A549 (cell line): ENCODE measurements at regions not wholly inside any gene's neighbourhood (a gene's known extent, or its start where the extent isn't known, plus 50 kb on each side); places are given as distances from the start of the nearest gene placed in this dataset.
"Not testable (repeated sequence)": the region's sequence is repeated elsewhere in the genome, so short reads cannot be mapped to it uniquely, and the experiment has no call there.

Source experiments
- ATAC-seq, 2 experiments: fragments of 200-7000 bp in 1 of 2; fragments of >200 bp in 1 of 2; cut with Nextera tagmentation in 1 of 2; cut with Tn5 transposase in 1 of 2; 3 replicates each; pipeline versions ENCODE4 v1.8.0 to v1.9.1; 2018 to 2020; ENCODE audit warnings: mild to moderate bottlenecking in 1 of 2, moderate library complexity in 1 of 2
- CTCF ChIA-PET: fragments of 300-600 bp; sonication (Branson Sonifier 250); formaldehyde crosslinking; extraction: SDS; loops from one replicate; lab custom pipeline; 2021; ENCODE audit warnings: antibody characterized with exemption, inconsistent platforms; lab: Yijun Ruan, JAX
- POLR2A ChIA-PET: fragments of 350-600 bp; formaldehyde crosslinking; extraction: SDS; loops from one replicate; lab custom pipeline; 2021; ENCODE audit warnings: antibody characterized with exemption, inconsistent platforms; lab: Yijun Ruan, JAX
- DNase-seq, 2 experiments: peaks; one replicate each; pipeline versions ENCODE4 v3.0.0 to v3.0.0-alpha.2; 2011 to 2016; ENCODE audit warnings: low read depth in 1 of 2, low spot score in 1 of 2
- FAIRE-seq: peaks from 2 replicates; lab custom pipeline; 2011; peaks lifted over from hg19 to GRCh38; lab: Jason Lieb, UNC
- H3K27ac ChIP-seq, 2 experiments: fragments of >200 bp; sonication (Bioruptor Twin); formaldehyde crosslinking; 3 replicates each; pipeline ENCODE4 v1.5.1; 2016 to 2017
- H3K4me1 ChIP-seq: fragments of >200 bp; sonication (Bioruptor Twin); formaldehyde crosslinking; 3 replicates; pipeline ENCODE4 v1.6.1; 2016
- H3K4me2 ChIP-seq: fragments of >200 bp; sonication (Bioruptor Twin); formaldehyde crosslinking; 3 replicates; pipeline ENCODE4 v1.6.1; 2016
- H3K4me3 ChIP-seq: fragments of >200 bp; sonication (Bioruptor Twin); formaldehyde crosslinking; 3 replicates; pipeline ENCODE4 v1.5.1; 2016
- H3K9me3 ChIP-seq: fragments of >200 bp; sonication (Bioruptor Twin); formaldehyde crosslinking; 3 replicates; pipeline ENCODE4 v1.6.1; 2016
- BHLHE40 ChIP-seq: IDR thresholded peaks from 2 replicates; pipeline ENCODE4 v1.6.1; 2012; ENCODE audit warnings: low read depth, low read length, inconsistent platforms
- CBX2 ChIP-seq: fragments of 200-600 bp; sonication (generic); IDR thresholded peaks from 2 replicates; pipeline ENCODE4 v1.6.1; 2016; ENCODE audit warnings: low read depth, mild to moderate bottlenecking, borderline replicate concordance
- CHD2 ChIP-seq: fragments of 150-350 bp; IDR thresholded peaks from 2 replicates; pipeline ENCODE4 v1.6.1; 2014; ENCODE audit warnings: low read length; ENCODE audit not compliant: partially characterized antibody
- EP300 ChIP-seq, 2 experiments: fragments of >200 bp; sonication (Bioruptor Twin); formaldehyde crosslinking; IDR thresholded peaks; 2 replicates in 1 of 2; 3 replicates in 1 of 2; pipeline ENCODE4 v1.6.1; 2016 to 2017
- ESRRA ChIP-seq: fragments of 150-350 bp; IDR thresholded peaks from 2 replicates; pipeline ENCODE4 v1.6.1; 2014; ENCODE audit warnings: mild to moderate bottlenecking, low read length, borderline replicate concordance
- FOSL2 ChIP-seq, 2 experiments: fragments of 450-650 bp in 1 of 2; fragments of >200 bp in 1 of 2; sonication (Bioruptor Twin) in 1 of 2; formaldehyde crosslinking; IDR thresholded peaks; 2 replicates each; pipeline versions ENCODE4 v1.5.0 to v1.6.1; 2016 to 2020; ENCODE audit warnings: mild to moderate bottlenecking in 1 of 2, moderate library complexity in 1 of 2
- HDAC2 ChIP-seq: fragments of 200-600 bp; sonication (generic); IDR thresholded peaks from 2 replicates; pipeline ENCODE4 v1.6.1; 2016
- HEYL ChIP-seq: fragments of 250-450 bp; sonication (Bioruptor Pico); IDR thresholded peaks from 2 replicates; pipeline ENCODE4 v1.8.0; 2021; ENCODE audit warnings: mild to moderate bottlenecking, moderate library complexity
- HOXB13 ChIP-seq: fragments of 250-450 bp; sonication (Bioruptor Pico); IDR thresholded peaks from 2 replicates; pipeline ENCODE4 v1.5.0; 2020; ENCODE audit warnings: low read depth, mild to moderate bottlenecking, moderate library complexity
- JUNB ChIP-seq: fragments of >200 bp; sonication (Bioruptor Twin); formaldehyde crosslinking; IDR thresholded peaks from 2 replicates; pipeline ENCODE4 v1.6.1; 2016
- NPAS2 ChIP-seq: fragments of 250-450 bp; sonication (Bioruptor Pico); IDR thresholded peaks from 2 replicates; pipeline ENCODE4 v1.8.0; 2022; ENCODE audit warnings: mild to moderate bottlenecking, moderate library complexity, borderline replicate concordance
- NR3C1 ChIP-seq: fragments of >200 bp; sonication (Bioruptor Twin); formaldehyde crosslinking; IDR thresholded peaks from 3 replicates; pipeline ENCODE4 v1.6.1; 2017
- PHF8 ChIP-seq: fragments of 200-600 bp; sonication (generic); IDR thresholded peaks from 2 replicates; pipeline ENCODE4 v1.6.1; 2016; ENCODE audit warnings: low read depth, mild to moderate bottlenecking, antibody characterized with exemption, moderate library complexity, borderline replicate concordance
- RAD21 ChIP-seq, 2 experiments: fragments of >200 bp in 1 of 2; sonication (Bioruptor Twin) in 1 of 2; formaldehyde crosslinking in 1 of 2; IDR thresholded peaks in 1 of 2; conservative IDR thresholded peaks in 1 of 2; 2 replicates in 1 of 2; 3 replicates in 1 of 2; pipeline ENCODE4 v1.6.1; 2012 to 2018; ENCODE audit warnings: inconsistent platforms in 1 of 2
- RARB ChIP-seq: fragments of 250-450 bp; sonication (Bioruptor Pico); IDR thresholded peaks from 2 replicates; pipeline ENCODE4 v1.8.0; 2021; ENCODE audit warnings: mild to moderate bottlenecking, moderate library complexity
- RFX5 ChIP-seq: fragments of 450-650 bp; IDR thresholded peaks from 2 replicates; pipeline ENCODE4 v1.7.1; 2014; ENCODE audit warnings: antibody characterized with exemption, mild to moderate bottlenecking, moderate library complexity
- RNF2 ChIP-seq: fragments of 200-600 bp; sonication (generic); IDR thresholded peaks from 2 replicates; pipeline ENCODE4 v1.6.1; 2016; ENCODE audit warnings: low read depth, mild to moderate bottlenecking, antibody characterized with exemption, moderate library complexity, borderline replicate concordance
- SMC3 ChIP-seq: fragments of >200 bp; sonication (Bioruptor Twin); formaldehyde crosslinking; IDR thresholded peaks from 3 replicates; pipeline ENCODE4 v1.6.1; 2018; ENCODE audit warnings: inconsistent platforms
- SREBF2 ChIP-seq: fragments of 450-650 bp; IDR thresholded peaks from 2 replicates; pipeline ENCODE4 v1.6.1; 2014; ENCODE audit warnings: mild to moderate bottlenecking, moderate library complexity
- ZNF302 ChIP-seq: fragments of 250-450 bp; sonication (Bioruptor Pico); IDR thresholded peaks from 2 replicates; pipeline ENCODE4 v1.9.0; 2021; ENCODE audit warnings: inconsistent platforms, mild to moderate bottlenecking, moderate library complexity
- WGBS: methylation state at CpG from one replicate; pipeline ENCODE4 v1.1.6; 2017; ENCODE audit errors: missing lambda C conversion rate; 5-methylcytosine and 5-hydroxymethylcytosine counted together
- TF ChIP-seq, protein P1 (sequence below): IDR thresholded peaks from 2 replicates; pipeline ENCODE4 v1.6.1; 2012
- TF ChIP-seq, protein P2 (sequence below): IDR thresholded peaks from 2 replicates; pipeline ENCODE4 v1.6.1; 2012; ENCODE audit warnings: low read depth, borderline replicate concordance
- TF ChIP-seq, protein P3 (sequence below): fragments of >200 bp; sonication (Bioruptor Twin); formaldehyde crosslinking; IDR thresholded peaks from 2 replicates; pipeline ENCODE4 v1.6.1; 2016
- TF ChIP-seq, protein P4 (sequence below): IDR thresholded peaks from 2 replicates; pipeline ENCODE4 v1.6.1; 2012

DNA sequence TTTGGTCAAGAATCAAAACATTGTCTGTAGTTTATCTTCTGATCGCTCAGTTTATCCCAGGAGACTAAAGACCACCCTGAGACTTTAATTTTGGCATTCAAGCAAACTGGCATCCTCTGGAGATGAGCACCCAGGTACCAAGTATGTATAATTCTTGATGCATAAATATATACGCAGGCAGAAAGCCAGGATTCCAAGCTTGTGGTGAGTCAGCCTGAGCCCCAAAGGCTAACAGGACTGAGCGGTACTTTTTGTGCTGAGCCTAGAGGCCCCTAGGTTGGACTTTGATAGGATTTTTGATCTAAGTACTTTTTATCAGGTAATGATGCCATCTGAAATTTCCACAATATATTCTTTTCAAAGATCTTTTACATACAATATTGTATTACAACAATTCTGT is 301.3 kb downstream of the TFAP2B start:
- H3K27ac ChIP-seq, result no peak overlapping the region
- H3K4me3 ChIP-seq, result no peak overlapping the region
- POLR2A ChIA-PET, result no interaction called here
- 42% methylated on average over 3 of the region's 3 CpGs for WGBS
- ATAC-seq (no peak), DNase-seq (no peak)
- no peaks in the 10 kb centered on the region for H3K9me3 ChIP-seq
- TF ChIP-seq SMC3 (no peak), HOXB13 (no peak), NR3C1 (no peak), RFX5 (no peak), RNF2 (no peak), CBX2 (no peak), SREBF2 (no peak), NPAS2 (CRISPR knock-in tag) (no peak), ZNF302 (CRISPR knock-in tag) (no peak), RARB (no peak), RAD21 (conservative IDR thresholded peaks at IDR 0.05 in 1 of 2, IDR thresholded peaks at IDR 0.05 in 1 of 2) (no peak), JUNB (no peak)
- TF ChIP-seq, protein P1, sequence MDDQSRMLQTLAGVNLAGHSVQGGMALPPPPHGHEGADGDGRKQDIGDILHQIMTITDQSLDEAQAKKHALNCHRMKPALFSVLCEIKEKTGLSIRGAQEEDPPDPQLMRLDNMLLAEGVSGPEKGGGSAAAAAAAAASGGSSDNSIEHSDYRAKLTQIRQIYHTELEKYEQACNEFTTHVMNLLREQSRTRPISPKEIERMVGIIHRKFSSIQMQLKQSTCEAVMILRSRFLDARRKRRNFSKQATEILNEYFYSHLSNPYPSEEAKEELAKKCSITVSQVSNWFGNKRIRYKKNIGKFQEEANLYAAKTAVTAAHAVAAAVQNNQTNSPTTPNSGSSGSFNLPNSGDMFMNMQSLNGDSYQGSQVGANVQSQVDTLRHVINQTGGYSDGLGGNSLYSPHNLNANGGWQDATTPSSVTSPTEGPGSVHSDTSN, result no peak
- TF ChIP-seq, protein P2, sequence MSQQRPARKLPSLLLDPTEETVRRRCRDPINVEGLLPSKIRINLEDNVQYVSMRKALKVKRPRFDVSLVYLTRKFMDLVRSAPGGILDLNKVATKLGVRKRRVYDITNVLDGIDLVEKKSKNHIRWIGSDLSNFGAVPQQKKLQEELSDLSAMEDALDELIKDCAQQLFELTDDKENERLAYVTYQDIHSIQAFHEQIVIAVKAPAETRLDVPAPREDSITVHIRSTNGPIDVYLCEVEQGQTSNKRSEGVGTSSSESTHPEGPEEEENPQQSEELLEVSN, result no peak
- TF ChIP-seq, protein P3, sequence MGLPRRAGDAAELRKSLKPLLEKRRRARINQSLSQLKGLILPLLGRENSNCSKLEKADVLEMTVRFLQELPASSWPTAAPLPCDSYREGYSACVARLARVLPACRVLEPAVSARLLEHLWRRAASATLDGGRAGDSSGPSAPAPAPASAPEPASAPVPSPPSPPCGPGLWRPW, result no peak
- TF ChIP-seq, protein P4, sequence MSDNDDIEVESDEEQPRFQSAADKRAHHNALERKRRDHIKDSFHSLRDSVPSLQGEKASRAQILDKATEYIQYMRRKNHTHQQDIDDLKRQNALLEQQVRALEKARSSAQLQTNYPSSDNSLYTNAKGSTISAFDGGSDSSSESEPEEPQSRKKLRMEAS, result no peak
- TF ChIP-seq, all 56 proteins: peak for 0
- H3K4me1 ChIP-seq, result no peaks in the 10 kb centered on the region
- CTCF ChIA-PET, result no interaction called here
- no peak overlapping the region for H3K4me2 ChIP-seq
- no peak for FAIRE-seq

DNA sequence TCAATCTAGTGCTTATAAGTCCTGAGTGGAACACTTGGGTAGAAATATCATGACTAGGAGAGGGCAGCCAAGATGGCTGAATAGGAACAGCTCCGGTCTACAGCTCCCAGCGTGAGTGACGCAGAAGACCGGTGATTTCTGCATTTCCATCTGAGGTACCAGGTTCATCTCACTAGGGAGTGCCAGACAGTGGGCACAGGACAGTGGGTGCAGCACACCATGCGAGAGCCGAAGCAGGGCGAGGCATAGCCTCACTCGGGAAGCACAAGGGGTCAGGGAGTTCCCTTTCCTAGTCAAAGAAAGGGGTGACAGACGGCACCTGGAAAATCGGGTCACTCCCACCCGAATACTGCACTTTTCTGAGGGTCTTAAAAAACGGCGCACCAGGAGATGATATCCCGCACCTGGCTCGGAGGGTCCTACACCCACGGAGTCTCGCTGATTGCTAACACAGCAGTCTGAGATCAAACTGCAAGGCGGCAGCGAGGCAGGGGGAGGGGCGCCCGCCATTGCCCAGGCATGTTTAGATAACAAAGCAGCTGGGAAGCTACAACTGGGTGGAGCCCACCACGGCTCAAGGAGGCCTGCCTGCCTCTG is 302.8 kb downstream of the TFAP2B start:
- H3K4me1 ChIP-seq, POLR2A ChIA-PET: not testable (repeated sequence)
- 59% methylated on average over 15 of the region's 22 CpGs for WGBS

DNA sequence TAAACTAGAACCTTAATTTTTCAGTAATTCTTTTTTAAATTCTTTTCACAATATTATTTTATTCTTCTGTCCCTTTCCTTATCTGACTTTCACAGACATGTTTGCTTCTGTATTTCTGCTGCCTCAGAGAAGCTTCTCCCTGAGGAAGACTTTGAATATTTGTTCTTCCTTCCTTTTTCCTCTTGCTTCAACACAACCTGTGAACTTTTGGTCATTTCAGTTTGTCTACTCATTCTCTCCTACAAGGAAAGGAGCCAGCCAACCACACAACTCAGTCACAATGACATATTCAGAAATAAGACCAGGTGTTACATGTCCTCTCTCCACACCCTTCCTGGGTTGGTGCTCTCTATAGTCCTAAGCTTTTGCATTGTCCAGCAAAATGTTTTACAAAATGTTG is 310.4 kb downstream of the TFAP2B start:
- Histone ChIP-seq H3K9me3 (no peaks in the 10 kb centered on the region), H3K4me1 (no peaks in the 10 kb centered on the region), H3K4me3 (no peak overlapping the region), H3K4me2 (no peak overlapping the region), H3K27ac (no peak overlapping the region)
- DNase-seq (no peak), ATAC-seq (no peak), FAIRE-seq (no peak)
- CTCF ChIA-PET, result no interaction called here
- TF ChIP-seq BHLHE40, result no peak
- TF ChIP-seq PHF8, result no peak
- no peak for TF ChIP-seq EP300 (IDR thresholded peaks at IDR 0.05)
- no peak for TF ChIP-seq HEYL (CRISPR knock-in tag)
- TF ChIP-seq FOSL2 (IDR thresholded peaks at IDR 0.05), result no peak
- TF ChIP-seq FOSL2 (CRISPR knock-in tag; IDR thresholded peaks at IDR 0.05), result no peak
- no peak for TF ChIP-seq ESRRA
- TF ChIP-seq HDAC2, result no peak
- TF ChIP-seq CHD2, result no peak
- POLR2A ChIA-PET, result no interaction called here

More for the DNA sequence above, 302.8 kb downstream of the TFAP2B start:
- H3K4me3 ChIP-seq, FAIRE-seq, CTCF ChIA-PET, H3K4me2 ChIP-seq, H3K9me3 ChIP-seq, DNase-seq, H3K27ac ChIP-seq, ATAC-seq: not testable (repeated sequence)
